GM18868 (cell line): ENCODE measurements at regions not wholly inside any gene's neighbourhood (a gene's known extent, or its start where the extent isn't known, plus 50 kb on each side); places are given as distances from the start of the nearest gene placed in this dataset.
"Not testable (repeated sequence)": the region's sequence is repeated elsewhere in the genome, so short reads cannot be mapped to it uniquely, and the experiment has no call there.

Experiments used
- ATAC-seq: cut with Tn5 transposase; IDR thresholded peaks from one replicate; pipeline ENCODE4 v1.9.1; 2021; ENCODE audit warnings: mild to moderate bottlenecking, moderate library complexity; ENCODE audit not compliant: unreplicated experiment

GRCh38 chr10:21158301-21158700 lies 261.2 kb upstream of the NEBL start:
- ATAC-seq: no peak

GRCh38 chr10:21157664-21158063 lies 260.6 kb upstream of the NEBL start:
- ATAC-seq: no peak

- no peak for ATAC-seq
Measured at GRCh38 chr10:21150166-21150565, 253.1 kb upstream of the NEBL start.

GRCh38 chr10:21146436-21146789 lies 249.3 kb upstream of the NEBL start:
- no peak for ATAC-seq

- no peak for ATAC-seq
Measured at GRCh38 chr10:21145751-21146435, 248.8 kb upstream of the NEBL start.

- ATAC-seq: no peak
Measured at GRCh38 chr10:21144047-21144446, 246.9 kb upstream of the NEBL start.

GRCh38 chr10:21141946-21142492 lies 244.9 kb upstream of the NEBL start:
- no peak for ATAC-seq

GRCh38 chr10:21138769-21139340 lies 241.7 kb upstream of the NEBL start:
- ATAC-seq: no peak

- no peak for ATAC-seq
Measured at GRCh38 chr10:21135023-21135931, 238.2 kb upstream of the NEBL start.

GRCh38 chr10:21134645-21135022 lies 237.5 kb upstream of the NEBL start:
- no peak for ATAC-seq

- ATAC-seq: no peak
Measured at GRCh38 chr10:21130683-21131442, 233.8 kb upstream of the NEBL start.

GRCh38 chr10:21130108-21130507 lies 233.0 kb upstream of the NEBL start:
- ATAC-seq: no peak

- no peak for ATAC-seq
Measured at GRCh38 chr10:21125471-21126228, 228.5 kb upstream of the NEBL start.

- ATAC-seq: no peak
Measured at GRCh38 chr10:21122907-21123306, 225.8 kb upstream of the NEBL start.

GRCh38 chr10:21121822-21122221 lies 224.7 kb upstream of the NEBL start:
- not testable (repeated sequence) for ATAC-seq

- no peak for ATAC-seq
Measured at GRCh38 chr10:21114683-21115082, 217.6 kb upstream of the NEBL start.

GRCh38 chr10:21110358-21110757 lies 213.2 kb upstream of the NEBL start:
- ATAC-seq: no peak

- ATAC-seq: not testable (repeated sequence)
Measured at GRCh38 chr10:21106931-21107330, 209.8 kb upstream of the NEBL start.

GRCh38 chr10:21105331-21105730 lies 208.2 kb upstream of the NEBL start:
- not testable (repeated sequence) for ATAC-seq

- no peak for ATAC-seq
Measured at GRCh38 chr10:21100871-21101514, 203.9 kb upstream of the NEBL start.
